GM19438 (cell line): ENCODE measurements at regions not wholly inside any gene's neighbourhood (a gene's known extent, or its start where the extent isn't known, plus 50 kb on each side); places are given as distances from the start of the nearest gene placed in this dataset.

ENCODE experiments used
- ATAC-seq: cut with Tn5 transposase; IDR thresholded peaks from one replicate; pipeline ENCODE4 v1.9.1; 2021; ENCODE audit warnings: low read depth; ENCODE audit not compliant: unreplicated experiment

- no peak for ATAC-seq
Observed at GRCh38 chr12:76226956-76227355, 121.3 kb downstream of the BBS10 start.

- ATAC-seq = no peak
Observed at GRCh38 chr12:76226397-76226796, 121.8 kb downstream of the BBS10 start.

- ATAC-seq = no peak
Observed at GRCh38 chr12:76223869-76224268, 124.3 kb downstream of the BBS10 start.

- no peak for ATAC-seq
Observed at GRCh38 chr12:76220980-76221379, 127.2 kb downstream of the BBS10 start.

- ATAC-seq = no peak
Observed at GRCh38 chr12:76219806-76220205, 128.4 kb downstream of the BBS10 start.

- no peak for ATAC-seq
Observed at GRCh38 chr12:76216585-76217472, 131.4 kb downstream of the BBS10 start.

- no peak for ATAC-seq
Observed at GRCh38 chr12:76208129-76208528, 123.6 kb upstream of the NAP1L1 start.

- no peak for ATAC-seq
Observed at GRCh38 chr12:76206677-76207072, 122.2 kb upstream of the NAP1L1 start.

- no peak for ATAC-seq
Observed at GRCh38 chr12:76206039-76206676, 121.7 kb upstream of the NAP1L1 start.

GRCh38 chr12:76202621-76203020 lies 118.1 kb upstream of the NAP1L1 start:
- ATAC-seq = no peak

GRCh38 chr12:76201758-76202157 lies 117.3 kb upstream of the NAP1L1 start:
- ATAC-seq = no peak

GRCh38 chr12:76201316-76201715 lies 116.8 kb upstream of the NAP1L1 start:
- no peak for ATAC-seq

- ATAC-seq = no peak
Observed at GRCh38 chr12:76199808-76200207, 115.3 kb upstream of the NAP1L1 start.

- no peak for ATAC-seq
Observed at GRCh38 chr12:76198839-76199238, 114.4 kb upstream of the NAP1L1 start.

- ATAC-seq = no peak
Observed at GRCh38 chr12:76197283-76197682, 112.8 kb upstream of the NAP1L1 start.

- no peak for ATAC-seq
Observed at GRCh38 chr12:76195920-76196319, 111.4 kb upstream of the NAP1L1 start.

- no peak for ATAC-seq
Observed at GRCh38 chr12:76194724-76195123, 110.2 kb upstream of the NAP1L1 start.

GRCh38 chr12:76193961-76194360 lies 109.5 kb upstream of the NAP1L1 start:
- no peak for ATAC-seq

GRCh38 chr12:76192416-76192815 lies 107.9 kb upstream of the NAP1L1 start:
- ATAC-seq = no peak

GRCh38 chr12:76190299-76190698 lies 105.8 kb upstream of the NAP1L1 start:
- no peak for ATAC-seq

- no peak for ATAC-seq
Observed at GRCh38 chr12:76189851-76190250, 105.4 kb upstream of the NAP1L1 start.

- no peak for ATAC-seq
Observed at GRCh38 chr12:76187177-76187576, 102.7 kb upstream of the NAP1L1 start.
